ENCODE measurements at regions not wholly inside any gene's neighbourhood (a gene's known extent, or its start where the extent isn't known, plus 50 kb on each side); places are given as distances from the start of the nearest gene placed in this dataset.

DNA sequence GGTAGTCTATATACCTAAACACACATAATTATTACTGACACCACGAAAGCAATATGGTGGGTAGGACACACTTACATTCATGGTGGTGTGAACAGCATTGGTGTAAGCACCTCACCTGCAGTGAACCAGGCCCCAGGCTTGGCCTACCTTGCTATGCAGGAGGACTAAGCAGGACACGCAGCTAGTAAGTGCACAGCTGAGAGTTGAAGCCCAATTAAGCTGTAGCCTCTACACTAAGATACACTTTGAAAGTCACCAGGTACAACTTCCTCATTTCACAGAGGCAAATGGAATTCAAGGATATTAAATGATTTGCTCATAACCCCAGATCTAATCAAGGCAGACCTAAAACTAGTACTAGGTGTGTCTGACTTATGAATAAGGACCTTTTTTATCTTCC lies 145.8 kb upstream of the PAPPA start:
- Histone ChIP-seq H3K27me3 (ENCODE audit: insufficient read depth, low read length, poor library complexity, severe bottlenecking) (no peaks in the 10 kb centered on the region), H3K79me2 (ENCODE audit: insufficient read depth, low read length) (no peaks in the 10 kb centered on the region), H4K20me1 (ENCODE audit: insufficient read depth, low read length, poor library complexity, severe bottlenecking) (no peaks in the 10 kb centered on the region), H2AFZ (ENCODE audit: low read length) (no peak overlapping the region), H3K4me3 (ENCODE audit: low read length, poor library complexity, severe bottlenecking) (no peak overlapping the region), H3K9ac (ENCODE audit: low read depth, low read length, poor library complexity, severe bottlenecking) (no peak overlapping the region), H3K4me1 (ENCODE audit: insufficient read depth, low read length, poor library complexity, severe bottlenecking) (no peaks in the 10 kb centered on the region), H3K36me3 (ENCODE audit: insufficient read depth, low read length) (no peaks in the 10 kb centered on the region), H3K4me2 (ENCODE audit: low read depth, low read length, poor library complexity, severe bottlenecking) (no peak overlapping the region), H3K9me2 (replicated peaks; ENCODE audit: low read depth, low read length) (no peaks in the 10 kb centered on the region), H3F3A (ENCODE audit: low read depth) (no peaks in the 10 kb centered on the region), H3K9me3 (ENCODE audit: insufficient read depth, low read depth, low read length) (0 out of 2 replicates have a peak, but pooled peaks cover 3% of the 10 kb centered on the region)
- no peak for TF ChIP-seq EZH2phosphoT487 (IDR thresholded peaks at IDR 0.05; ENCODE audit: borderline replicate concordance)
- TF ChIP-seq, protein P1, sequence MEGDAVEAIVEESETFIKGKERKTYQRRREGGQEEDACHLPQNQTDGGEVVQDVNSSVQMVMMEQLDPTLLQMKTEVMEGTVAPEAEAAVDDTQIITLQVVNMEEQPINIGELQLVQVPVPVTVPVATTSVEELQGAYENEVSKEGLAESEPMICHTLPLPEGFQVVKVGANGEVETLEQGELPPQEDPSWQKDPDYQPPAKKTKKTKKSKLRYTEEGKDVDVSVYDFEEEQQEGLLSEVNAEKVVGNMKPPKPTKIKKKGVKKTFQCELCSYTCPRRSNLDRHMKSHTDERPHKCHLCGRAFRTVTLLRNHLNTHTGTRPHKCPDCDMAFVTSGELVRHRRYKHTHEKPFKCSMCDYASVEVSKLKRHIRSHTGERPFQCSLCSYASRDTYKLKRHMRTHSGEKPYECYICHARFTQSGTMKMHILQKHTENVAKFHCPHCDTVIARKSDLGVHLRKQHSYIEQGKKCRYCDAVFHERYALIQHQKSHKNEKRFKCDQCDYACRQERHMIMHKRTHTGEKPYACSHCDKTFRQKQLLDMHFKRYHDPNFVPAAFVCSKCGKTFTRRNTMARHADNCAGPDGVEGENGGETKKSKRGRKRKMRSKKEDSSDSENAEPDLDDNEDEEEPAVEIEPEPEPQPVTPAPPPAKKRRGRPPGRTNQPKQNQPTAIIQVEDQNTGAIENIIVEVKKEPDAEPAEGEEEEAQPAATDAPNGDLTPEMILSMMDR (conservative IDR thresholded peaks at IDR 0.05; ENCODE audit: low read length): no peak

DNA sequence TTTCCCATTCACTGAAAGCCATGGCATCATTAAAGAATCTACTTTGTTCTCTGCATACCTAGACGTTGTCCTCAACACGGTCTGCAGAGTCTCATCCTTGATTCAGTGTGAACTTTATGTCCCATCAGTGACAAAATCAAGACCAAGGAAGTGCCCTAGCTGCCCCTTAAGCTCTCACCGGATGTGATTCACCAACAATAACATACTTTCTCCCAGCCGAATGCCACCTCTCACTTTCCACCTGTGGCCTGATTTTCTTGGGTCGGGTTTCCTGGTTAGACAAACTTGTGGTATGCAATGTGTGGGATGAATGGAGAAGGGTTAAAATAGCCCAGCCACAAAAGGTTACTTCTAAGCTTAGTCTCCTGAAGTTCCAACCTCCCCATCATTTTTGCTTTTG lies 145.3 kb upstream of the PAPPA start:
- Histone ChIP-seq H3K4me3 (ENCODE audit: low read length, poor library complexity, severe bottlenecking) (no peak overlapping the region), H3K9me3 (ENCODE audit: insufficient read depth, low read depth, low read length) (0 out of 2 replicates have a peak, but pooled peaks cover 3% of the 10 kb centered on the region), H3F3A (ENCODE audit: low read depth) (no peaks in the 10 kb centered on the region), H2AFZ (ENCODE audit: low read length) (no peak overlapping the region), H3K36me3 (ENCODE audit: insufficient read depth, low read length) (no peaks in the 10 kb centered on the region), H3K4me1 (ENCODE audit: insufficient read depth, low read length, poor library complexity, severe bottlenecking) (no peaks in the 10 kb centered on the region), H3K9ac (ENCODE audit: low read depth, low read length, poor library complexity, severe bottlenecking) (no peak overlapping the region), H3K79me2 (ENCODE audit: insufficient read depth, low read length) (no peaks in the 10 kb centered on the region), H3K4me2 (ENCODE audit: low read depth, low read length, poor library complexity, severe bottlenecking) (no peak overlapping the region), H3K27me3 (ENCODE audit: insufficient read depth, low read length, poor library complexity, severe bottlenecking) (no peaks in the 10 kb centered on the region), H3K9me2 (replicated peaks; ENCODE audit: low read depth, low read length) (no peaks in the 10 kb centered on the region), H4K20me1 (ENCODE audit: insufficient read depth, low read length, poor library complexity, severe bottlenecking) (no peaks in the 10 kb centered on the region)
- TF ChIP-seq EZH2phosphoT487 (IDR thresholded peaks at IDR 0.05; ENCODE audit: borderline replicate concordance): no peak
- TF ChIP-seq, protein P1 (conservative IDR thresholded peaks at IDR 0.05; ENCODE audit: low read length): no peak

DNA sequence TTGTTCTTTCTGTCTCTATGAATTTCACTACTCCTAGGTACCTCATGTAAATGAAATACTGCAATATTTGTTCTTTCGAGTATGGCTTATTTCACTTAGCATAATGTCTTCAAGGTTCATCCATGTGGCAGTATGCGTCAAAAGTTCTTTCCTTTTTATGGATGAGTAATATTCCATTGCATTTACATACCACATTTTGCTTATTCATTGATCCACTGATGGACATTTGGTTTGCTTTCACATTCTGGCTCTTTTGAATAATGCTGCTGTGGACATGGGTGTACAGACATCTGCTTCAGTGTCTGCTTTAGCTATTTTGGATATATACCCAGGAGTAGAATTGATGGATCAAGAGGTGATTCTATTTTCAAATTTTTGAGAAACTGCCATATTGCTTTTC lies 144.2 kb upstream of the PAPPA start:
- H4K20me1 ChIP-seq (ENCODE audit: insufficient read depth, low read length, poor library complexity, severe bottlenecking): no peaks in the 10 kb centered on the region
- TF ChIP-seq, protein P1 (conservative IDR thresholded peaks at IDR 0.05; ENCODE audit: low read length): no peak
- no peak for TF ChIP-seq EZH2phosphoT487 (IDR thresholded peaks at IDR 0.05; ENCODE audit: borderline replicate concordance)
- H3K4me1 ChIP-seq (ENCODE audit: insufficient read depth, low read length, poor library complexity, severe bottlenecking): no peaks in the 10 kb centered on the region
- H3K9me3 ChIP-seq (ENCODE audit: insufficient read depth, low read depth, low read length): 0 out of 2 replicates have a peak, but pooled peaks cover 3% of the 10 kb centered on the region
- no peaks in the 10 kb centered on the region for H3K36me3 ChIP-seq (ENCODE audit: insufficient read depth, low read length)
- H3K27me3 ChIP-seq (ENCODE audit: insufficient read depth, low read length, poor library complexity, severe bottlenecking): no peaks in the 10 kb centered on the region
- no peak overlapping the region for H2AFZ ChIP-seq (ENCODE audit: low read length)
- H3K9me2 ChIP-seq (replicated peaks; ENCODE audit: low read depth, low read length): no peaks in the 10 kb centered on the region
- H3K4me2 ChIP-seq (ENCODE audit: low read depth, low read length, poor library complexity, severe bottlenecking): no peak overlapping the region
- no peaks in the 10 kb centered on the region for H3F3A ChIP-seq (ENCODE audit: low read depth)
- no peak overlapping the region for H3K9ac ChIP-seq (ENCODE audit: low read depth, low read length, poor library complexity, severe bottlenecking)
- no peaks in the 10 kb centered on the region for H3K79me2 ChIP-seq (ENCODE audit: insufficient read depth, low read length)
- no peak overlapping the region for H3K4me3 ChIP-seq (ENCODE audit: low read length, poor library complexity, severe bottlenecking)

Measured in Loucy (cell line).